ENCODE measurements at regions not wholly inside any gene's neighbourhood (a gene's known extent, or its start where the extent isn't known, plus 50 kb on each side); places are given as distances from the start of the nearest gene placed in this dataset.

DNA sequence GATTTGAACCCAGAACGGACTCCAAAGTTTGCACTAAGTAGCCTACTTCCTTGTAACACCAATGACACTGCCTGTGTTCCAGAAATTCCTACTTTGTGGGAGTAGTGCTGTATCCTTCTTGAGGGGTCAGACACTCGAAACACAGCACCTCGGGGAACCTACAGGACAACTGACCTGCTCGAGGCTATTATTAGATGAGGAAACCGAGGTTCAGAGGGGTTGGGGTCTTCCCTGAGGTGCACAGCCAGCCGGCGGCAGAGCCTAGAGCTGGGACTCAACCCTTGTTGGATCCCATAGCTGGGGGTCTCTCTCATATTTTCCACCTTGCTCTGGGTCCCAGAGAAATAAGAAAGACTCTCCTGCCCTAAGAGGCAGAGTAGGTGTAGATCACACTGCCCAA, 89.8 kb upstream of the PTPN1 start:
- Histone ChIP-seq H3K9me3 (no peaks in the 10 kb centered on the region), H3K4me3 (no peak overlapping the region), H3K4me1 (peaks cover 28 to 53% (median 39%) of the 10 kb centered on the region in 4 donors), H3K27ac (no peak overlapping the region), H3K27me3 (no peaks in the 10 kb centered on the region), H3K36me3 (no peaks in the 10 kb centered on the region)
- in situ Hi-C loops (cut with MboI; ENCODE audit: low pct_ligation_motif_present in 1 of 4, low pct_unique_long_range_greater_than_20kb in 1 of 4, low sequenced_read_pairs in 3 of 4), result no loop called here
- DNase-seq, result no peak
- TF ChIP-seq, protein P1, sequence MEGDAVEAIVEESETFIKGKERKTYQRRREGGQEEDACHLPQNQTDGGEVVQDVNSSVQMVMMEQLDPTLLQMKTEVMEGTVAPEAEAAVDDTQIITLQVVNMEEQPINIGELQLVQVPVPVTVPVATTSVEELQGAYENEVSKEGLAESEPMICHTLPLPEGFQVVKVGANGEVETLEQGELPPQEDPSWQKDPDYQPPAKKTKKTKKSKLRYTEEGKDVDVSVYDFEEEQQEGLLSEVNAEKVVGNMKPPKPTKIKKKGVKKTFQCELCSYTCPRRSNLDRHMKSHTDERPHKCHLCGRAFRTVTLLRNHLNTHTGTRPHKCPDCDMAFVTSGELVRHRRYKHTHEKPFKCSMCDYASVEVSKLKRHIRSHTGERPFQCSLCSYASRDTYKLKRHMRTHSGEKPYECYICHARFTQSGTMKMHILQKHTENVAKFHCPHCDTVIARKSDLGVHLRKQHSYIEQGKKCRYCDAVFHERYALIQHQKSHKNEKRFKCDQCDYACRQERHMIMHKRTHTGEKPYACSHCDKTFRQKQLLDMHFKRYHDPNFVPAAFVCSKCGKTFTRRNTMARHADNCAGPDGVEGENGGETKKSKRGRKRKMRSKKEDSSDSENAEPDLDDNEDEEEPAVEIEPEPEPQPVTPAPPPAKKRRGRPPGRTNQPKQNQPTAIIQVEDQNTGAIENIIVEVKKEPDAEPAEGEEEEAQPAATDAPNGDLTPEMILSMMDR (IDR thresholded peaks at IDR 0.05), result no peak
- TF ChIP-seq POLR2A (IDR thresholded peaks at IDR 0.05) (no peak), EP300 (IDR thresholded peaks at IDR 0.05; ENCODE audit: low read depth) (no peak), POLR2AphosphoS5 (IDR thresholded peaks at IDR 0.05) (no peak)
- intact Hi-C loops (cut with DNase I; ENCODE audit: low total_unique reads), result no loop called here
- 86 to 100% methylated on average over 3 to 7 of the region's 7 CpGs for WGBS, 2 donors (ENCODE audit: low coverage in 1 of 2)

DNA sequence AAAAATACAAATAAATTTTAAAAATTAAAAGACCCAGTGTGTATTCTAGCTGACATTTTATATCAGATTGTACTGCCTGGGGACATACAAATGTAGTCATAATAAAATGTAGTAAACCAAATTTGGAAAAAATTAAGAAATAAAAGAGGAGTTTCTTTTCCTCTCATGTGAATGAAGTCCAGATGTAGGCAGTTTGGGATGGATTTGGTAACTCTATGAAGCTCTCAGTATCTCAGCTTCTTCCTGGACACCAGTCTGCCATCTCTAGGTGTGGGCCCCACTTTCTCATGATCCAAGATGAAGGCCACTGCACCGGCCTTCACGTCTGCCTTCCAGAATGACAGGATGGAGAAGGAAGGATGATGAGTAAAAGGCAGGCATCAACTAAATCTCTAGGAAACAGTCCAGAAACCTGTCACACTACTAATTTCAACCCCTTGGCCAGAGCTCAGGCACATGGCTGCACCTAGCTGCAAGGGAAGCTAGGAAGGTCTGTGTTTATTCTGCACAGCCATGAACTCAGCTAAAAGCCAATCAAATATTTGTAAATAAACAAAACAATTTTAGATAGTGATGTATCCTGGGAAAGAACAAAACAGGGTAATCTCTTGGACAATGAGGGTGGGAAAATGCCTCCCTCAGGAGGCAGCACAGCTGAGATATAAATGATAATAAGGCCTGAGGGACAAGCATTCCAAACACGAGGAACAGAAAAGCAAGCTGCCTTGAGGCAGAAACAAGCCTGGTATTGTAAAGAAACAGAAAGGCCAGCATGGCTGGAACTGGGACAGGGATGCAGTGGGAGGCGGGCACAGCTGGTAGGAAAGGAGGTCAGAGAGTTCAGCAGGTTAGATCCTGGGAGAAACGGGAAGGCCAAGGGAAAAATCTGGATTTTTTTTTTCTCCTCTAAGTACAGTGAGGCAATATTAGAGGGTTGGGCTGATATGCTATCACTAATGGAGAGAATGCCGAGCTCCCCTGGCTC, 88.5 kb upstream of the PTPN1 start:
- in situ Hi-C loops (cut with MboI; ENCODE audit: low pct_ligation_motif_present in 1 of 4, low pct_unique_long_range_greater_than_20kb in 1 of 4, low sequenced_read_pairs in 3 of 4) (no loop called here), intact Hi-C loops (cut with DNase I; ENCODE audit: low total_unique reads) (no loop called here)
- H3K27ac ChIP-seq, result peak overlapping the region; percentile 92 to 94 (median 93)
- H3K27me3 ChIP-seq, result no peaks in the 10 kb centered on the region
- no peak for DNase-seq
- no peak overlapping the region for H3K4me3 ChIP-seq
- TF ChIP-seq POLR2AphosphoS5 (IDR thresholded peaks at IDR 0.05), result no peak
- H3K9me3 ChIP-seq, result no peaks in the 10 kb centered on the region
- peaks cover 19 to 41% (median 27%) of the 10 kb centered on the region in 4 donors for H3K4me1 ChIP-seq
- H3K36me3 ChIP-seq, result no peaks in the 10 kb centered on the region
- 68 to 73% methylated on average over 4 to 6 of the region's 6 CpGs for WGBS, 2 donors (ENCODE audit: low coverage in 1 of 2)

DNA sequence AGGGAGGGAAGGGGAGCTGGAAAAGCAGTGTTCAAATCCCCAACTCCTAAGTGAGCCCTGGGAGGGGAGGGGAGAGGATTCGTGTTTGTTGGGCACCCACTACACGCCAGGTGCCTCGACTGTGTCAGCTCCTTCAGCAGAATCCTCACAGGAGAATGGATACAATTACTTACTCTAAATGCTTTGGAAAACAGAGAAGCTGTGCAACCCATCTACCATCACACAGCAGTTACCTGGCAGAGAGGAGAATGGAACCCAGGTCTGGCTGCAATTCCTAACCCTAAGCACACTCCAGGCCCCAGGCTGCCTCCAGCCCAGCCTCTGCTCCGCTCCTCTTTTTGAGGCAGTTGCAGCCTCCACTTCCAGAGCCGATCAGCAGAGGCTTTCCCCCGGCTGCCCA, 86.4 kb upstream of the PTPN1 start:
- TF ChIP-seq POLR2AphosphoS5 (IDR thresholded peaks at IDR 0.05) (no peak), EP300 (IDR thresholded peaks at IDR 0.05; ENCODE audit: low read depth) (no peak), POLR2A (IDR thresholded peaks at IDR 0.05) (no peak)
- TF ChIP-seq, protein P1 (IDR thresholded peaks at IDR 0.05), result no peak
- DNase-seq, result no peak
- intact Hi-C loops (cut with DNase I; ENCODE audit: low total_unique reads), result no loop called here
- Histone ChIP-seq H3K36me3 (no peaks in the 10 kb centered on the region), H3K4me1 (peaks cover 20 to 47% (median 26%) of the 10 kb centered on the region in 4 donors), H3K4me3 (no peak overlapping the region), H3K9me3 (no peaks in the 10 kb centered on the region), H3K27ac (peak overlapping the region; percentile 92 to 94 (median 93)), H3K27me3 (no peaks in the 10 kb centered on the region)
- WGBS, 2 donors (ENCODE audit: low coverage in 1 of 2), result 76% methylated on average over 6 of the region's 6 CpGs; no CpG with 5 or more reads in 1 of the 2 donors
- in situ Hi-C loops (cut with MboI; ENCODE audit: low pct_ligation_motif_present in 1 of 4, low pct_unique_long_range_greater_than_20kb in 1 of 4, low sequenced_read_pairs in 3 of 4), result no loop called here

DNA sequence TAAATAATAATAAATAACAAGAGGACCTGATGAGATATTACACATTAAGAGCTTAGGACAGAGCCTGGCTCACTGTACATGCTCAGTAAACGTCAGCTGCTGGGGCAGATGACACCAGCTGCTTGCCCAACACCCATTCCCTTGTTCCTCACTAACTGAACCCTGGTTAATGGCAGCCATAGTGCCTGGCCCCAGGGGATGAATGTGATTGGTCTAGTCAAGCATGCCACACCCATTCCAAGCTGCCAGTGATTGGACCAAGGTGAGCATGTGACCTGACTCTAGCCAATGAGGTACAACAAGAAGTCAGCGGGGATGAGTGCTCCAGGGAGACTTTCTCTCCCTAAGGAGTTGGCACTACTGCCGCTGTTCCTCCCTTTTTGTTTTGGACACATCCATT, 85.1 kb upstream of the PTPN1 start:
- Histone ChIP-seq H3K9me3 (no peaks in the 10 kb centered on the region), H3K27ac (no peak overlapping the region), H3K4me1 (peaks cover 20 to 47% (median 26%) of the 10 kb centered on the region in 4 donors), H3K27me3 (no peaks in the 10 kb centered on the region), H3K4me3 (no peak overlapping the region), H3K36me3 (no peaks in the 10 kb centered on the region)
- DNase-seq, result no peak
- in situ Hi-C loops (cut with MboI; ENCODE audit: low pct_ligation_motif_present in 1 of 4, low pct_unique_long_range_greater_than_20kb in 1 of 4, low sequenced_read_pairs in 3 of 4) (no loop called here), intact Hi-C loops (cut with DNase I; ENCODE audit: low total_unique reads) (no loop called here)
- TF ChIP-seq POLR2A (IDR thresholded peaks at IDR 0.05), result no peak
- TF ChIP-seq, protein P1 (IDR thresholded peaks at IDR 0.05), result no peak
- no peak for TF ChIP-seq POLR2AphosphoS5 (IDR thresholded peaks at IDR 0.05)
- no peak for TF ChIP-seq EP300 (IDR thresholded peaks at IDR 0.05; ENCODE audit: low read depth)
- 70% methylated on average over 3 of the region's 3 CpGs; no CpG with 5 or more reads in 1 of the 2 donors for WGBS, 2 donors (ENCODE audit: low coverage in 1 of 2)
